ENCODE measurements at regions not wholly inside any gene's neighbourhood (a gene's known extent, or its start where the extent isn't known, plus 50 kb on each side); places are given as distances from the start of the nearest gene placed in this dataset.
"Not testable (repeated sequence)": the region's sequence is repeated elsewhere in the genome, so short reads cannot be mapped to it uniquely, and the experiment has no call there.

- DNase-seq (ENCODE audit: low read depth, low spot score) = no peak
Measured at GRCh38 chr7:131131012-131131745, 196.5 kb upstream of the MKLN1 start.

GRCh38 chr7:131131746-131132431, 195.8 kb upstream of the MKLN1 start:
- DNase-seq (ENCODE audit: low read depth, low spot score) = no peak

GRCh38 chr7:131139462-131139861, 188.2 kb upstream of the MKLN1 start:
- DNase-seq (ENCODE audit: low read depth, low spot score) = no peak

- DNase-seq (ENCODE audit: low read depth, low spot score) = no peak
Measured at GRCh38 chr7:131141443-131141967, 186.2 kb upstream of the MKLN1 start.

GRCh38 chr7:131143869-131144268, 183.8 kb upstream of the MKLN1 start:
- no peak for DNase-seq (ENCODE audit: low read depth, low spot score)

GRCh38 chr7:131145026-131145425, 182.7 kb upstream of the MKLN1 start:
- DNase-seq (ENCODE audit: low read depth, low spot score) = no peak

- DNase-seq (ENCODE audit: low read depth, low spot score) = no peak
Measured at GRCh38 chr7:131145770-131146169, 181.9 kb upstream of the MKLN1 start.

GRCh38 chr7:131147604-131148003, 180.1 kb upstream of the MKLN1 start:
- no peak for DNase-seq (ENCODE audit: low read depth, low spot score)

- no peak for DNase-seq (ENCODE audit: low read depth, low spot score)
Measured at GRCh38 chr7:131148258-131148657, 179.4 kb upstream of the MKLN1 start.

- no peak for DNase-seq (ENCODE audit: low read depth, low spot score)
Measured at GRCh38 chr7:131148708-131149428, 178.8 kb upstream of the MKLN1 start.

GRCh38 chr7:131149429-131149773, 178.3 kb upstream of the MKLN1 start:
- no peak for DNase-seq (ENCODE audit: low read depth, low spot score)

GRCh38 chr7:131149840-131150239, 177.8 kb upstream of the MKLN1 start:
- DNase-seq (ENCODE audit: low read depth, low spot score) = no peak

GRCh38 chr7:131151034-131151433, 176.6 kb upstream of the MKLN1 start:
- DNase-seq (ENCODE audit: low read depth, low spot score) = no peak

GRCh38 chr7:131152766-131153165, 174.9 kb upstream of the MKLN1 start:
- no peak for DNase-seq (ENCODE audit: low read depth, low spot score)

GRCh38 chr7:131154380-131154779, 173.3 kb upstream of the MKLN1 start:
- no peak for DNase-seq (ENCODE audit: low read depth, low spot score)

- DNase-seq (ENCODE audit: low read depth, low spot score) = no peak
Measured at GRCh38 chr7:131157530-131158243, 170.0 kb upstream of the MKLN1 start.

- DNase-seq (ENCODE audit: low read depth, low spot score) = not testable (repeated sequence)
Measured at GRCh38 chr7:131158244-131158636, 169.4 kb upstream of the MKLN1 start.

- DNase-seq (ENCODE audit: low read depth, low spot score) = no peak
Measured at GRCh38 chr7:131159961-131160361, 167.7 kb upstream of the MKLN1 start.

- no peak for DNase-seq (ENCODE audit: low read depth, low spot score)
Measured at GRCh38 chr7:131161103-131161502, 166.6 kb upstream of the MKLN1 start.

GRCh38 chr7:131164025-131164925, 163.4 kb upstream of the MKLN1 start:
- DNase-seq (ENCODE audit: low read depth, low spot score) = no peak

- no peak for DNase-seq (ENCODE audit: low read depth, low spot score)
Measured at GRCh38 chr7:131166066-131166465, 161.6 kb upstream of the MKLN1 start.

All from activated CD4-positive, CD25-positive, alpha-beta regulatory T cell treated with anti-CD3 and anti-CD28 coated beads, Interleukin-2, amount 50 U/mL, for 16 hours (primary cell).